Activated CD4-positive, alpha-beta memory T cell treated with anti-CD3 and anti-CD28 coated beads for 36 hours (primary cell): ENCODE measurements at regions not wholly inside any gene's neighbourhood (a gene's known extent, or its start where the extent isn't known, plus 50 kb on each side); places are given as distances from the start of the nearest gene placed in this dataset.

Experiments
- CTCF ChIA-PET: fragments of 350-600 bp; sonication (Branson Sonifier 250); formaldehyde crosslinking; loops from one replicate; lab custom pipeline; 2021; ENCODE audit warnings: antibody characterized with exemption, inconsistent platforms; lab: Charles Lee
- POLR2A ChIA-PET: fragments of 350-600 bp; sonication (Branson Sonifier 250); formaldehyde crosslinking; loops from one replicate; lab custom pipeline; 2021; ENCODE audit warnings: antibody characterized with exemption; lab: Charles Lee
- DNase-seq: peaks from one replicate; pipeline ENCODE4 v3.0.0-alpha.2; 2020
- H3K27ac Mint-ChIP-seq: one replicate; pipeline ENCODE4 v1.8.0; 2021; ENCODE audit warnings: mixed read lengths
- H3K27me3 Mint-ChIP-seq: one replicate; pipeline ENCODE4 v1.8.0; 2021; ENCODE audit warnings: mixed read lengths
- H3K36me3 Mint-ChIP-seq: one replicate; pipeline ENCODE4 v1.8.0; 2021; ENCODE audit warnings: mixed read lengths
- H3K4me1 Mint-ChIP-seq: one replicate; pipeline ENCODE4 v1.8.0; 2021; ENCODE audit warnings: low read depth, mixed read lengths
- H3K4me3 Mint-ChIP-seq: one replicate; pipeline ENCODE4 v1.8.0; 2021; ENCODE audit warnings: mild to moderate bottlenecking, mixed read lengths
- H3K9me3 Mint-ChIP-seq: one replicate; pipeline ENCODE4 v1.8.0; 2021; ENCODE audit warnings: mixed read lengths
- intact Hi-C: fragments of 100-400 bp; cut with micrococcal nuclease; formaldehyde crosslinking; loops from one replicate; pipeline ENCODE4 v1.15.1; 2023

DNA sequence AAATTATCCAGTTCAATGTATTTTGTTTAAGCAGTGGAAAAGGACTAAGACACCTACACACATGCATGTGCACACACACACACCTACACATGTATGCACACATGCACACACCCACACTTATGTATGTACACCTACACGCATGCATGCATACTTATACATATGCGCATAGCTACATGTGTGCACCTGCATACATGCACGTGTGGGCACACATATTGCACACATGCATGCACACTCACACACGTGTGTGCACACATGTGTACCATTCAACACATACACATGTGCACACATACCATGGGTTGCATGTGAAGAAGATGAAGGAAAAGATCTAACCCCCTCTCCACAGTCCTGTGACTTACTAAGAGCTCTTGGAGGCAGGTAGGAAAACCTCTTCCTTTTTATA is 122.0 kb upstream of the MAFB start:
- intact Hi-C loops, result no loop called here
- H3K9me3 Mint-ChIP-seq, result no peaks in the 10 kb centered on the region
- H3K27me3 Mint-ChIP-seq, result peaks cover 5% of the 10 kb centered on the region
- no peak overlapping the region for H3K4me3 Mint-ChIP-seq
- DNase-seq, result no peak
- H3K27ac Mint-ChIP-seq, result no peak overlapping the region
- H3K36me3 Mint-ChIP-seq, result no peaks in the 10 kb centered on the region
- CTCF ChIA-PET, result no interaction called here
- POLR2A ChIA-PET, result no interaction called here
- H3K4me1 Mint-ChIP-seq, result no peaks in the 10 kb centered on the region

- Mint-ChIP-seq H3K27ac (no peak overlapping the region), H3K27me3 (peaks cover 3% of the 10 kb centered on the region), H3K4me1 (no peaks in the 10 kb centered on the region), H3K9me3 (no peaks in the 10 kb centered on the region), H3K36me3 (no peaks in the 10 kb centered on the region), H3K4me3 (no peak overlapping the region)
- CTCF ChIA-PET, result interaction anchor here (0.8 kb wide), 1 partner anchor 71 kb away, joined by 3 read pairs; no protein-coding TSS in a partner anchor
- no peak for DNase-seq
- POLR2A ChIA-PET, result no interaction called here
- intact Hi-C loops, result no loop called here
Measured at GRCh38 chr20:40811660-40812414, 122.8 kb upstream of the MAFB start.

GRCh38 chr20:40812415-40812925 is 123.4 kb upstream of the MAFB start:
- H3K4me1 Mint-ChIP-seq, result no peaks in the 10 kb centered on the region
- no peaks in the 10 kb centered on the region for H3K36me3 Mint-ChIP-seq
- H3K4me3 Mint-ChIP-seq, result no peak overlapping the region
- intact Hi-C loops, result no loop called here
- H3K27ac Mint-ChIP-seq, result no peak overlapping the region
- H3K27me3 Mint-ChIP-seq, result no peaks in the 10 kb centered on the region
- CTCF ChIA-PET, result interaction anchor here (0.8 kb wide), 1 partner anchor 72 kb away, joined by 3 read pairs; no protein-coding TSS in a partner anchor
- H3K9me3 Mint-ChIP-seq, result no peaks in the 10 kb centered on the region
- POLR2A ChIA-PET, result no interaction called here
- DNase-seq, result no peak

- Mint-ChIP-seq H3K4me1 (no peaks in the 10 kb centered on the region), H3K27me3 (no peaks in the 10 kb centered on the region), H3K36me3 (no peaks in the 10 kb centered on the region), H3K4me3 (no peak overlapping the region), H3K9me3 (no peaks in the 10 kb centered on the region), H3K27ac (no peak overlapping the region)
- no peak for DNase-seq
- ChIA-PET POLR2A (no interaction called here), CTCF (interaction anchor here (0.8 kb wide), 1 partner anchor 72 kb away, joined by 3 read pairs; no protein-coding TSS in a partner anchor)
- intact Hi-C loops, result no loop called here
Measured at GRCh38 chr20:40813029-40813431, 124.0 kb upstream of the MAFB start.

- no peak for DNase-seq
- H3K4me1 Mint-ChIP-seq, result no peaks in the 10 kb centered on the region
- H3K9me3 Mint-ChIP-seq, result peaks cover 6% of the 10 kb centered on the region
- no peaks in the 10 kb centered on the region for H3K27me3 Mint-ChIP-seq
- no peak overlapping the region for H3K27ac Mint-ChIP-seq
- intact Hi-C loops, result no loop called here
- CTCF ChIA-PET, result interaction anchor here (0.5 kb wide), 1 partner anchor 154 kb away, joined by 3 read pairs; no protein-coding TSS in a partner anchor
- H3K4me3 Mint-ChIP-seq, result no peak overlapping the region
- POLR2A ChIA-PET, result no interaction called here
- H3K36me3 Mint-ChIP-seq, result no peaks in the 10 kb centered on the region
Measured at GRCh38 chr20:40813708-40814630, 124.9 kb upstream of the MAFB start.

DNA sequence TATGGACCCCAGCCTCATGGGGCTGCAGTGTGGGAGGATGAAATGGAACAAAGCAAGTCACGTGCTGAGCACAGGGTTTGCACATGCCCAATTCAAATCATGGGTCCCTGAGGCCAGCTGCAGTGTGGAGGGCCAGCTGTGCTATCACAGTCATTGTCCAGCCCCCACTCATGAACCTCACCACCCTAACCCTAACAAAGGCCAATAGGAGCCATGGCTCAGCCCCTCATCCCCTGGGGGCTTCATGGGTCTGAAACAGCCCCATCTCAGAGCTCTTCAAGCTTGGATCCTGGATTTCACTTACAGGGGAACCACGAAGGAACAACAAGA is 125.6 kb upstream of the MAFB start:
- intact Hi-C loops, result no loop called here
- Mint-ChIP-seq H3K9me3 (peaks cover 6% of the 10 kb centered on the region), H3K36me3 (no peaks in the 10 kb centered on the region), H3K27ac (no peak overlapping the region), H3K4me1 (no peaks in the 10 kb centered on the region), H3K27me3 (no peaks in the 10 kb centered on the region), H3K4me3 (no peak overlapping the region)
- POLR2A ChIA-PET, result no interaction called here
- CTCF ChIA-PET, result no interaction called here
- no peak for DNase-seq

GRCh38 chr20:40815156-40816038 is 126.4 kb upstream of the MAFB start:
- ChIA-PET POLR2A (no interaction called here), CTCF (no interaction called here)
- H3K4me3 Mint-ChIP-seq, result no peak overlapping the region
- H3K4me1 Mint-ChIP-seq, result no peaks in the 10 kb centered on the region
- no peaks in the 10 kb centered on the region for H3K27me3 Mint-ChIP-seq
- H3K9me3 Mint-ChIP-seq, result peaks cover 6% of the 10 kb centered on the region
- no peaks in the 10 kb centered on the region for H3K36me3 Mint-ChIP-seq
- DNase-seq, result no peak
- H3K27ac Mint-ChIP-seq, result no peak overlapping the region
- intact Hi-C loops, result no loop called here

DNA sequence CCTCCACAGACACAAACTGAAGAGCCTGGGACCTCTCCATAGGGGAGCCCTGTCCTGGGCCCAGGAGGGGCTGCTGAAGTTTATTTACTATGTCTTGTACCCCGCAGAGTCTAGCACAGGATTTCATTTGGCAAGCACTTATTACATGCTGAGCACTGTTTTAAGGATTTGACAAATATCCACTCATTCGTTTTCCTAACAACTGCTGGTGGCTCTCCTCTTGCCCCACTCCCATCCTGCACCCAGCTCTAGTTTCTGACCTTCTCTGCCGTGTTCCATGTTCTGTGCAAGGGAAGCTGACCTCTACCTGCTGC is 127.0 kb upstream of the MAFB start:
- Mint-ChIP-seq H3K4me3 (no peak overlapping the region), H3K36me3 (no peaks in the 10 kb centered on the region), H3K27me3 (no peaks in the 10 kb centered on the region), H3K9me3 (peaks cover 6% of the 10 kb centered on the region), H3K27ac (no peak overlapping the region), H3K4me1 (no peaks in the 10 kb centered on the region)
- ChIA-PET POLR2A (no interaction called here), CTCF (no interaction called here)
- no peak for DNase-seq
- intact Hi-C loops, result no loop called here

- Mint-ChIP-seq H3K4me3 (no peak overlapping the region), H3K27me3 (no peaks in the 10 kb centered on the region), H3K36me3 (no peaks in the 10 kb centered on the region), H3K27ac (no peak overlapping the region), H3K9me3 (peaks cover 14% of the 10 kb centered on the region), H3K4me1 (no peaks in the 10 kb centered on the region)
- POLR2A ChIA-PET, result no interaction called here
- intact Hi-C loops, result no loop called here
- no peak for DNase-seq
- CTCF ChIA-PET, result interaction anchor here (1.9 kb wide), 1 partner anchor 80 kb away, joined by 4 read pairs; no protein-coding TSS in a partner anchor
Measured at GRCh38 chr20:40821429-40821828, 132.4 kb upstream of the MAFB start.

- Mint-ChIP-seq H3K36me3 (no peaks in the 10 kb centered on the region), H3K4me3 (no peak overlapping the region), H3K27me3 (no peaks in the 10 kb centered on the region), H3K4me1 (no peaks in the 10 kb centered on the region), H3K9me3 (peaks cover 9% of the 10 kb centered on the region), H3K27ac (no peak overlapping the region)
- no peak for DNase-seq
- ChIA-PET POLR2A (no interaction called here), CTCF (interaction anchor here (1.3 kb wide), 1 partner anchor 136 kb away, joined by 3 read pairs; no protein-coding TSS in a partner anchor)
- intact Hi-C loops, result no loop called here
Measured at GRCh38 chr20:40826699-40827098, 137.7 kb upstream of the MAFB start.

DNA sequence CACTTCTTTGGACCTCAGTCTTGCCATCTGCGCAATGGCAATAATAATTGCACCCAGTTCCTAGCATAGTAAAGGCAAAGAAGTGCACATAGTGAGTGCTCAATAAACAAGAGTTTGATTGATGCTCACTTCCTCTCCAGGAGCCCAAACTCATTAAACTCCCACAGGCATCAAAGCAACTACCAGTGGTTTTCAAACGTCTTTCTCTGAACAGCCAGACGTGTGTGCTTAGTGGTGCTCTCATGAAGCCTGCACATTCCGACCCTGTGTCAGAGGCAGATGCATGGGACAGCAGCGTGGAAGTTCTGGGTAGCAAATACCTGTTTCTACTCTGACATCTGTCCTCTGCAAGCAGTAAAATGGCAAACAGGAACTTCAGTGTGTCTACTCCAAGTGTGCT is 146.3 kb upstream of the MAFB start:
- CTCF ChIA-PET, result no interaction called here
- H3K27ac Mint-ChIP-seq, result no peak overlapping the region
- peaks cover 6% of the 10 kb centered on the region for H3K27me3 Mint-ChIP-seq
- no peaks in the 10 kb centered on the region for H3K4me1 Mint-ChIP-seq
- no peaks in the 10 kb centered on the region for H3K36me3 Mint-ChIP-seq
- H3K4me3 Mint-ChIP-seq, result no peak overlapping the region
- intact Hi-C loops, result no loop called here
- H3K9me3 Mint-ChIP-seq, result peaks cover 16% of the 10 kb centered on the region
- POLR2A ChIA-PET, result no interaction called here
- no peak for DNase-seq

DNA sequence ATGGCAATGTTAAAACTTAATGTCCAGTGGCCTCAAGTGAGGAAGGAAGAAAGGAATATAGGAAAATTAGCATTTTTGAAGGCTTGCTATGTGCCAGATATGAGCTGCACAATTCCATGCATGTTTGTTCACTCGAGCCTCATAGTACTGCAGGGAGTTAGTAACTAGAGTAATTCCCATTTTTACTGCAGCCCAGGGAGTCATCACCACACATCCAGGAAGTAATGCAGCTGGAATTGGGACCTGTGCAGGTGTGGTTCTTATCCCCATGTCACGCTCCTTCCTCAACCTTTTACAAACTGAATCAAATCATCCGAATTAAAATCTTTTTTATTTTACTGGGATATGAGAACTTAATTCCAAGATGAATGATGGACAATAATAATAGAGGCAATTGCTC is 149.5 kb upstream of the MAFB start:
- Mint-ChIP-seq H3K27me3 (peaks cover 8% of the 10 kb centered on the region), H3K36me3 (no peaks in the 10 kb centered on the region), H3K4me1 (no peaks in the 10 kb centered on the region), H3K27ac (no peak overlapping the region), H3K9me3 (peaks cover 16% of the 10 kb centered on the region), H3K4me3 (no peak overlapping the region)
- DNase-seq, result no peak
- ChIA-PET POLR2A (no interaction called here), CTCF (no interaction called here)
- intact Hi-C loops, result no loop called here
